HG03066 (cell line): ENCODE measurements at regions not wholly inside any gene's neighbourhood (a gene's known extent, or its start where the extent isn't known, plus 50 kb on each side); places are given as distances from the start of the nearest gene placed in this dataset.

ENCODE experiments used
- ATAC-seq: cut with Tn5 transposase; IDR thresholded peaks from one replicate; pipeline ENCODE4 v1.9.1; 2021; ENCODE audit warnings: low read depth; ENCODE audit not compliant: unreplicated experiment

GRCh38 chr10:29858702-29859267, 200.6 kb downstream of the JCAD start:
- ATAC-seq: no peak

GRCh38 chr10:29857843-29858701, 201.3 kb downstream of the JCAD start:
- ATAC-seq: no peak

- ATAC-seq: no peak
Observed at GRCh38 chr10:29856295-29856694, 203.1 kb downstream of the JCAD start.

GRCh38 chr10:29853913-29854312, 205.5 kb downstream of the JCAD start:
- ATAC-seq: no peak

GRCh38 chr10:29851241-29851640, 208.1 kb downstream of the JCAD start:
- ATAC-seq: no peak

- ATAC-seq: no peak
Observed at GRCh38 chr10:29850371-29850770, 209.0 kb downstream of the JCAD start.

- ATAC-seq: no peak
Observed at GRCh38 chr10:29849886-29850285, 209.5 kb downstream of the JCAD start.

- ATAC-seq: no peak
Observed at GRCh38 chr10:29849126-29849833, 210.1 kb downstream of the JCAD start.

GRCh38 chr10:29846881-29847280, 212.1 kb upstream of the SVIL start:
- no peak for ATAC-seq

- no peak for ATAC-seq
Observed at GRCh38 chr10:29845166-29845565, 210.4 kb upstream of the SVIL start.

- ATAC-seq: no peak
Observed at GRCh38 chr10:29843143-29843542, 208.4 kb upstream of the SVIL start.

GRCh38 chr10:29841724-29842649, 207.2 kb upstream of the SVIL start:
- ATAC-seq: no peak

- ATAC-seq: no peak
Observed at GRCh38 chr10:29840516-29841276, 205.9 kb upstream of the SVIL start.

GRCh38 chr10:29839826-29840515, 205.2 kb upstream of the SVIL start:
- no peak for ATAC-seq

GRCh38 chr10:29838539-29838938, 203.8 kb upstream of the SVIL start:
- ATAC-seq: no peak

GRCh38 chr10:29837586-29837985, 202.8 kb upstream of the SVIL start:
- ATAC-seq: no peak

GRCh38 chr10:29836396-29836795, 201.6 kb upstream of the SVIL start:
- no peak for ATAC-seq

GRCh38 chr10:29835055-29835454, 200.3 kb upstream of the SVIL start:
- ATAC-seq: no peak
